Mesothelial cell of epicardium (in vitro differentiated cells): ENCODE measurements at regions not wholly inside any gene's neighbourhood (a gene's known extent, or its start where the extent isn't known, plus 50 kb on each side); places are given as distances from the start of the nearest gene placed in this dataset.

Source experiments
- DNase-seq, 2 experiments: peaks; one replicate each; pipeline ENCODE4 v3.0.0; 2021; ENCODE audit warnings: low spot score in 2 of 2; ENCODE audit not compliant: unreplicated experiment in 2 of 2
- H3K27ac Mint-ChIP-seq: 2 replicates; pipeline ENCODE4 v1.8.0; 2021; ENCODE audit warnings: mixed read lengths
- H3K27me3 Mint-ChIP-seq: 2 replicates; pipeline ENCODE4 v1.8.0; 2021; ENCODE audit warnings: low read depth, mixed read lengths
- H3K36me3 Mint-ChIP-seq: 2 replicates; pipeline ENCODE4 v1.8.0; 2021; ENCODE audit warnings: mixed read lengths
- H3K4me1 Mint-ChIP-seq: 2 replicates; pipeline ENCODE4 v1.8.0; 2021; ENCODE audit warnings: mixed read lengths
- H3K4me3 Mint-ChIP-seq: 2 replicates; pipeline ENCODE4 v1.8.0; 2021; ENCODE audit warnings: mild to moderate bottlenecking, moderate library complexity, mixed read lengths
- H3K9me3 Mint-ChIP-seq: 2 replicates; pipeline ENCODE4 v1.8.0; 2021; ENCODE audit warnings: mixed read lengths
- CTCF ChIP-seq: fragments of 200-600 bp; sonication (generic); IDR thresholded peaks from one replicate; pipeline ENCODE4 v1.5.0; 2021; ENCODE audit warnings: antibody characterized with exemption; ENCODE audit not compliant: unreplicated experiment

- no peaks in the 10 kb centered on the region for H3K36me3 Mint-ChIP-seq
- H3K27me3 Mint-ChIP-seq, result peaks cover 2% of the 10 kb centered on the region
- TF ChIP-seq CTCF, result no peak
- H3K4me1 Mint-ChIP-seq, result peaks cover 25% of the 10 kb centered on the region
- DNase-seq, result no peak
- H3K4me3 Mint-ChIP-seq, result no peak overlapping the region
- H3K27ac Mint-ChIP-seq, result peak overlapping the region; percentile 82
- H3K9me3 Mint-ChIP-seq, result no peaks in the 10 kb centered on the region
Observed at GRCh38 chr21:17674106-17674505, 61.4 kb upstream of the BTG3 start.

DNA sequence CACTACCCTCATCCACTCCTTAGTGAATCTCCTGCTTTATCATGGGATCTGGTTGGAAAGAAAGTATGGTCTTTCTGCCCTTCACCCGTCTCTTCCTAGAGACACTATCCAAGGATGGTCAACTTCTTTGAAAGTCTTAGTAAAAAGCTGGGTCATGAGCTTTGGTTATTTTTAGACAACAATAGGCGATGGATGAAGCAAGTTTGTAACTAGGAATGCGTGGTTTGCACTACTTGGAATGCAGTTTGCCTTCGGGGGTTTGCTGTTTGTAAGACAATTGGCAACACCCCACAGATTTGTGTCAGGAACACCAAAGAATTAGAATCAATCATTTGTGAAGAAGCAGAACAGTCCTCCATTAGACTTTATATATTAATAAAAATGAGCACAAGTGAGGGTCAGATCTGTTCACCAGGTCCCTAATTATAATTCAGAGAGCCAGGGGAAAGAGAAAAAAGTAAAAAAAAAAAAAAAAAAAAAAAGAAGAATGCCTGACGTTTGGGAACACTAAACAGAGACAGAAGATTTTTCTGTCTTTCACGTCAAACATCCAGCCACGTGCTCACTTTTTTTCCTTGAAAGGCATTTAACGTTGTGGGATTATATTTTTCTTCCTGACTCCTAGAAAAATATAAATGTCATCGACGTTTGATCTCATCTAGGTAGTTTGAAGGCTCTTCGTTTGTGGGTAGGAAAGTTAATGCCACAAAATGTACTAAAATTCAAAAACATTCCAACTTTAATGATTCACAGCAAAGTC is 60.7 kb upstream of the BTG3 start:
- no peak for DNase-seq
- peaks cover 2% of the 10 kb centered on the region for H3K27me3 Mint-ChIP-seq
- no peak for TF ChIP-seq CTCF
- no peak overlapping the region for H3K4me3 Mint-ChIP-seq
- H3K4me1 Mint-ChIP-seq, result peaks cover 25% of the 10 kb centered on the region
- H3K27ac Mint-ChIP-seq, result peak overlapping the region; percentile 86
- no peaks in the 10 kb centered on the region for H3K36me3 Mint-ChIP-seq
- no peaks in the 10 kb centered on the region for H3K9me3 Mint-ChIP-seq

GRCh38 chr21:17671733-17672132 is 59.0 kb upstream of the BTG3 start:
- no peak for TF ChIP-seq CTCF
- H3K4me3 Mint-ChIP-seq, result no peak overlapping the region
- H3K9me3 Mint-ChIP-seq, result no peaks in the 10 kb centered on the region
- H3K27ac Mint-ChIP-seq, result no peak overlapping the region
- peaks cover 23% of the 10 kb centered on the region for H3K4me1 Mint-ChIP-seq
- H3K36me3 Mint-ChIP-seq, result no peaks in the 10 kb centered on the region
- H3K27me3 Mint-ChIP-seq, result peaks cover 2% of the 10 kb centered on the region
- DNase-seq, result no peak

DNA sequence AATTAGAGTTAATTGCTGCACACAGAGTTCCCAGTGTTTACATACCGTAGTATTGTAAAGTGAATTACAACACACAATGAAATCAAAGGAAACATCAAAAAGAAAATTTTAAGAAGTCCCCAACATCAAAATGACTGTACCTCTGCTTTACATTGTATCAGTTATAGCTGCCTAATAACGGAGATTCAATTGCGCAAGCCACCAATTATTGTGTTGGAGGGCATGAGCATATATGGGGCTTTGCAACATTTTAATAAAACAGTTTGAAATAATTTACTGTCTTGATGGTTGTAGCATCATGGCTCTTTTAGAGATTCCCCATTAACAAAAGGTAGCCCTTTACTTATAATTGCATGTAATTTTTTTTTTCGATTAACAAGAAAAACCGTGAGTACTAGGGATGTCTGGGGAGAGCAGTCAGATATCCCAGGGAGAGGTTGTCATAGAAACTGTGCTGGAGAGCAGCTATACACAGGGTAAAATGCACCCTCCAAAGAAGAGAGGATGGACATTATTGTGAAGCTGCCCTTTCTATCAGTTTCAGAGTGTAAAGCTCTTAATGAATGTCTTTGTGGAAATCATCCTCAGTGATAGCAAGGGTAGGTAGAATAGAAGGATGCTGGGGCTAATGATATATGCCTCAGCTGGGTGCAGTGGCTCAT is 55.9 kb upstream of the BTG3 start:
- H3K27ac Mint-ChIP-seq, result no peak overlapping the region
- H3K36me3 Mint-ChIP-seq, result no peaks in the 10 kb centered on the region

DNA sequence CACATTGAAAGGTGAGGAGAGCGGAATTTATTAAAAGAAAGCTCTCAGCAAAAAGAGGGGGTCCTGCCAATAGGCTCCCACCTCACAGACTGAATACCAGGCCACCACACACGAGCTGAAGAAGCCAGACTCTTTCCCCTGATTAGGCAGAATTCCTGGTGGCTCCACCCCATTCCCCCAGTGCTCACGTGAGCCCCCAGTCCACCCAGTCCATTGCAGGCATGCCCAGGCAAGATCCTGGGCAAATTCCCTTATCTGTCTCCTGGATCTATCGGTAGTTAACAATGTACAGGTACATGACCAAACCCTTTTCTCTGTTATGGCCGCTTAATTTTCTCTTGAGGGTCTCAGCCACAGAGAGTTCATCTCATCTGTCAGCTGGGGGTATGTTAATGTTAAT is 54.6 kb upstream of the BTG3 start:
- no peak for TF ChIP-seq CTCF
- Mint-ChIP-seq H3K36me3 (no peaks in the 10 kb centered on the region), H3K27ac (no peak overlapping the region), H3K27me3 (no peaks in the 10 kb centered on the region), H3K4me3 (no peak overlapping the region), H3K4me1 (peaks cover 6% of the 10 kb centered on the region), H3K9me3 (no peaks in the 10 kb centered on the region)
- DNase-seq, result no peak

More for the DNA sequence above, 55.9 kb upstream of the BTG3 start:
- TF ChIP-seq CTCF, result no peak
- Mint-ChIP-seq H3K4me1 (peaks cover 12% of the 10 kb centered on the region), H3K9me3 (no peaks in the 10 kb centered on the region), H3K27me3 (no peaks in the 10 kb centered on the region), H3K4me3 (no peak overlapping the region)
- no peak for DNase-seq
